ENCODE measurements at regions not wholly inside any gene's neighbourhood (a gene's known extent, or its start where the extent isn't known, plus 50 kb on each side); places are given as distances from the start of the nearest gene placed in this dataset.

DNA sequence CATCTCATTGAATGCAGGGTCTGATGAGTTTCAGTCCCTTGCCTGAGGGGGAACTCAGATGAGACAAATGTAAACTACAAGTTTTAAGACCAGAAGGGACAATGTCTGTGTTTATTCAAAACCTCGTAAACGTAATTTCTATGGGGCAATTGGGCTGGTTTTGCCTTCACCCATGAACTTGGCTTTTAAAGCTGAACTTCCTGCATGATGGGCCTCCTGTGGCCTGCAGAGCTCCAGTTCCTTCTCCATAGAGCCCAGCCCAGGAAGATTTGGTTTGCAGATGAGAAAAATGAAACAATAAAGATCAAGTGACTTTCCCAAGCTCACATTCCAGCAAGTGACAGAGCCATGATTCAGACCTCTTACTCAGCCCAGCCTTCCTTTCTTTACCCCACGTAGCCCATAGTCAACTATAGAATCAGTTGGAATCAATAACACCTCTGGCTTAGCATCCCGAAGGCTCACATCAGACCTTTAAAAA, 612.3 kb downstream of the UTRN start (continued):
- no peak for TF ChIP-seq JUN (IDR thresholded peaks at IDR 0.05; ENCODE audit: low read depth, low read length)
- TF ChIP-seq BRCA1 (IDR thresholded peaks at IDR 0.05; ENCODE audit: low read depth, low read length): no peak
- no peak for TF ChIP-seq CREB1 (IDR thresholded peaks at IDR 0.05)

All from H1 (cell line).